DOHH2 (cell line): ENCODE measurements at regions not wholly inside any gene's neighbourhood (a gene's known extent, or its start where the extent isn't known, plus 50 kb on each side); places are given as distances from the start of the nearest gene placed in this dataset.

Experiments used
- EZH2phosphoT487 ChIP-seq: fragments of 200-600 bp; sonication (generic); IDR thresholded peaks from 2 replicates; pipeline ENCODE4 v1.6.1; 2017; ENCODE audit warnings: borderline replicate concordance, mild to moderate bottlenecking, antibody characterized with exemption, low read length, moderate library complexity, mixed read lengths
- TF ChIP-seq, protein P1 (sequence below): fragments of 200-600 bp; sonication (generic); IDR thresholded peaks from one replicate; pipeline ENCODE4 v1.5.1; 2014; ENCODE audit warnings: antibody characterized with exemption, mild to moderate bottlenecking, low read depth, low read length; ENCODE audit not compliant: poor library complexity, severe bottlenecking

DNA sequence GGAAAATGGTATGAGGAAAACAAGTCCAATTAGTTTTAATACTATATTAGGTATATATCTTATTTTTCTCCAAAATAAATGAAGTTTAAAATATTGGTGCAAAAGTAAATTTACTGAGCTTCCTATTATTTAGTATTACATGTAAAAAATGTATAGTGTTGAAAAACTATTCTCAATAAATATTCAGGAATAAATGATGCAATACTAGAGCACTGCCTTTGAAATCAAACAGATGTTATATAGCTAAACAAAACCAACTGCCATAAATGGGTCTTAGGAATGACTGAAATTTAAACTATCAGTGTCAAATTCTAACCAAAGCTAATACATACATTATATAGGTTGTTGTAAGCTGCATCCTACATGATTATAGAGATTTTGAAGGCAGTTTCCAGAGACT, 1434.0 kb upstream of the LRRTM3 start:
- TF ChIP-seq, protein P1, sequence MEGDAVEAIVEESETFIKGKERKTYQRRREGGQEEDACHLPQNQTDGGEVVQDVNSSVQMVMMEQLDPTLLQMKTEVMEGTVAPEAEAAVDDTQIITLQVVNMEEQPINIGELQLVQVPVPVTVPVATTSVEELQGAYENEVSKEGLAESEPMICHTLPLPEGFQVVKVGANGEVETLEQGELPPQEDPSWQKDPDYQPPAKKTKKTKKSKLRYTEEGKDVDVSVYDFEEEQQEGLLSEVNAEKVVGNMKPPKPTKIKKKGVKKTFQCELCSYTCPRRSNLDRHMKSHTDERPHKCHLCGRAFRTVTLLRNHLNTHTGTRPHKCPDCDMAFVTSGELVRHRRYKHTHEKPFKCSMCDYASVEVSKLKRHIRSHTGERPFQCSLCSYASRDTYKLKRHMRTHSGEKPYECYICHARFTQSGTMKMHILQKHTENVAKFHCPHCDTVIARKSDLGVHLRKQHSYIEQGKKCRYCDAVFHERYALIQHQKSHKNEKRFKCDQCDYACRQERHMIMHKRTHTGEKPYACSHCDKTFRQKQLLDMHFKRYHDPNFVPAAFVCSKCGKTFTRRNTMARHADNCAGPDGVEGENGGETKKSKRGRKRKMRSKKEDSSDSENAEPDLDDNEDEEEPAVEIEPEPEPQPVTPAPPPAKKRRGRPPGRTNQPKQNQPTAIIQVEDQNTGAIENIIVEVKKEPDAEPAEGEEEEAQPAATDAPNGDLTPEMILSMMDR, result no peak
- no peak for TF ChIP-seq EZH2phosphoT487
